ENCODE measurements at regions not wholly inside any gene's neighbourhood (a gene's known extent, or its start where the extent isn't known, plus 50 kb on each side); places are given as distances from the start of the nearest gene placed in this dataset.

GRCh38 chr10:78690354-78691111 is 378.2 kb upstream of the ZMIZ1 start:
- TF ChIP-seq CTCF (conservative IDR thresholded peaks at IDR 0.05; ENCODE audit: low read length): no peak
- TF ChIP-seq EZH2phosphoT487 (IDR thresholded peaks at IDR 0.05; ENCODE audit: borderline replicate concordance, low read depth, low read length): no peak

Measured in OCI-LY7 (cell line).